LNCaP clone FGC (cell line): ENCODE measurements at regions not wholly inside any gene's neighbourhood (a gene's known extent, or its start where the extent isn't known, plus 50 kb on each side); places are given as distances from the start of the nearest gene placed in this dataset.

Experiments used
- DNase-seq: peaks from one replicate; pipeline ENCODE4 v3.0.0-alpha.2; 2011; ENCODE audit warnings: low read depth
- H3K4me3 ChIP-seq: 2 replicates; pipeline ENCODE4 v1.5.1; 2011; ENCODE audit warnings: mild to moderate bottlenecking, low read depth, low read length, control low read depth
- CTCF ChIP-seq: IDR thresholded peaks from 2 replicates; pipeline ENCODE4 v1.5.1; 2012; ENCODE audit warnings: mild to moderate bottlenecking; ENCODE audit not compliant: control insufficient read depth, insufficient read depth; ENCODE audit errors: extremely low read depth

GRCh38 chr2:103506812-103507211 lies 745.0 kb downstream of the TMEM182 start:
- H3K4me3 ChIP-seq: no peak overlapping the region
- no peak for DNase-seq
- no peak for TF ChIP-seq CTCF

GRCh38 chr2:103512442-103512841 lies 750.6 kb downstream of the TMEM182 start:
- no peak for TF ChIP-seq CTCF
- no peak overlapping the region for H3K4me3 ChIP-seq
- DNase-seq: no peak

- no peak for TF ChIP-seq CTCF
- no peak for DNase-seq
- H3K4me3 ChIP-seq: no peak overlapping the region
Measured at GRCh38 chr2:103520547-103520946, 758.7 kb downstream of the TMEM182 start.

- no peak for DNase-seq
- no peak for TF ChIP-seq CTCF
- no peak overlapping the region for H3K4me3 ChIP-seq
Measured at GRCh38 chr2:103525756-103526155, 763.9 kb downstream of the TMEM182 start.

GRCh38 chr2:103526757-103527156 lies 764.9 kb downstream of the TMEM182 start:
- DNase-seq: no peak
- no peak overlapping the region for H3K4me3 ChIP-seq
- TF ChIP-seq CTCF: no peak

GRCh38 chr2:103527278-103527677 lies 765.4 kb downstream of the TMEM182 start:
- no peak overlapping the region for H3K4me3 ChIP-seq
- no peak for DNase-seq
- TF ChIP-seq CTCF: no peak

GRCh38 chr2:103529798-103530502 lies 768.1 kb downstream of the TMEM182 start:
- no peak for DNase-seq
- no peak for TF ChIP-seq CTCF
- H3K4me3 ChIP-seq: no peak overlapping the region
